ENCODE measurements at regions not wholly inside any gene's neighbourhood (a gene's known extent, or its start where the extent isn't known, plus 50 kb on each side); places are given as distances from the start of the nearest gene placed in this dataset.

DNA sequence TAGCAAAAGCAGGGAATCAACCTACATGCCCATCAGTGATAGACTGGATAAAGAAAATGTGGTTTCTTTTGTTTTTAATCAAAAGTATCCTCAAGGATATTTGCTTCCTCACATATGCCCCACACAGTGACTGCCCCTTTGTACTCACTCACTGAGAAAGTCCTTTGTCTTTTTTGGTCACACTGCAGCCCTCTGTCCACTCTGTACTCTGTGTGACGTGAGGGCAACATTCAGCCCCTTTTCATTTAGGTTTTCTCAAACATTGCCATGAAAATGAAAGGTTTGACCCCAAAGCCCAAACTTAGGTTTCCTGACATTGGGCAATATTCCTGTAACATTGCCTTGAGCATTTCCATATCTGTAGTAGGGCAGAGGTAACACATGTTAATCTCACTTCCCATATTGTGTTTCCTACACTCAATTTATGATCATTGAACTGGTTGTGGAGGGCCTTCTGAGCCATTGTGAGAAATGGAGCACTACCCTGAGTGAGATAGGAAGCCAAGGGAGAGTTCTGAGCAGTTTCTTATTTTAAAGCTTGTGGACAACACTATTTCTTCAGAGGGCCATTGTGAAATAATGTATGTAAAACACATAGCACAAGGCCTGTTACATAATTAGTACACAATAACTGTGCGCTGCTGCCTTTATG, 501.9 kb upstream of the C1orf87 start:
- H3K4me3 Mint-ChIP-seq, result no peak overlapping the region
- no peaks in the 10 kb centered on the region for H3K9me3 Mint-ChIP-seq
- no peaks in the 10 kb centered on the region for H3K27me3 Mint-ChIP-seq (ENCODE audit: low read depth)
- no peaks in the 10 kb centered on the region for H3K36me3 Mint-ChIP-seq (ENCODE audit: low read depth)
- H3K27ac Mint-ChIP-seq, result no peak overlapping the region
- no peaks in the 10 kb centered on the region for H3K4me1 Mint-ChIP-seq (ENCODE audit: low read depth)

DNA sequence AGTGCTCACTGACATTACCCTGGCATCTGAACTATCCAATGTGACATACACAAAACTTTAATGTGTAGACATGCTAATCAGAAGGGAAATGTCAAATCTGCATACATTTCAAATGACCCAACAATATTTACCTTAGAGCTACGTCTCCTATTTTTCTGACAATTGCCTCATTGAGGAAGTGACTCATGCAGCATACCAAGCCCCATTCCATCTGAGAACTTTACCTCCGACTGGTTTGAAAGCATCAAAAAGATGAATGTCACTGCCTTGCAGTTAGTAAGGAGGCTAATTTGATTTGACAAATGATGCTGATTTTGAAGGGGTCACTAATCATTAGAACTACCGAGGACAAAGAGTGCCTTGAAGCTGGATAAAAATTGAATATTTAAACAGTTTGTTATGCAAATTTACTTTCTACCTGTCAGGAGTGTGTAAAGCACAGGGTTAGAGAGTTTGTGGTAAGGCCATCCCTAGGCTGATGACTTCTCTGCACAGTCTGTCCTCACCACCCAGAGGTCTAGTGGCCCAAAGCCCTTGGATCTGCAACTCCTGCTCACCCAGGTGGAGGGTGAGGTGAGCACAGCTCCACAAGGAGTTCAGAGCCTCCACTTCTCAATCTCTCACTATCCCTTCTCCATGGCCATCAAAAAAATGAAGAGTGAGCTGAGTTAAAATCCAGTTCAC, 500.3 kb upstream of the C1orf87 start:
- no peak overlapping the region for H3K4me3 Mint-ChIP-seq
- H3K27ac Mint-ChIP-seq, result no peak overlapping the region
- H3K27me3 Mint-ChIP-seq (ENCODE audit: low read depth), result no peaks in the 10 kb centered on the region
- no peaks in the 10 kb centered on the region for H3K9me3 Mint-ChIP-seq
- H3K36me3 Mint-ChIP-seq (ENCODE audit: low read depth), result no peaks in the 10 kb centered on the region
- H3K4me1 Mint-ChIP-seq (ENCODE audit: low read depth), result no peaks in the 10 kb centered on the region

DNA sequence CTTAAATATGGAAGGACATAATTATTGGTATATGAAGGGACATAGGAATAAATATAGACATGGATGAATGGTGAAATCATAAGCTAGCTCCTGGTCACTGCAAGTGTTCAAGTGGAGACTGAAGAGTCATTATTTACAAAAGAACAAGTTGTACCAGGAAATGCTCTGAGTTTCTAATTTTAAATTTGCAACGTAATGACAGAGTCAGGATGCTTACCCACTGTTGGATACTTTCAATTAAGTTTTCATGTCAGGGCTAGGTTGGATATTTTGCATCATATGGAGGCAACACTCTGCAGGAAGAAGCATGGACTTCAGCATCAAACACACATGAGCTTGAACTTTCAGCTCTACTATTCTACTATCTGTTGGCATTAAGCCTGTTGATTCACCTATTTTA, 499.6 kb upstream of the C1orf87 start:
- no peaks in the 10 kb centered on the region for H3K36me3 Mint-ChIP-seq (ENCODE audit: low read depth)
- no peaks in the 10 kb centered on the region for H3K9me3 Mint-ChIP-seq
- no peaks in the 10 kb centered on the region for H3K27me3 Mint-ChIP-seq (ENCODE audit: low read depth)
- no peaks in the 10 kb centered on the region for H3K4me1 Mint-ChIP-seq (ENCODE audit: low read depth)
- no peak overlapping the region for H3K4me3 Mint-ChIP-seq
- no peak overlapping the region for H3K27ac Mint-ChIP-seq

DNA sequence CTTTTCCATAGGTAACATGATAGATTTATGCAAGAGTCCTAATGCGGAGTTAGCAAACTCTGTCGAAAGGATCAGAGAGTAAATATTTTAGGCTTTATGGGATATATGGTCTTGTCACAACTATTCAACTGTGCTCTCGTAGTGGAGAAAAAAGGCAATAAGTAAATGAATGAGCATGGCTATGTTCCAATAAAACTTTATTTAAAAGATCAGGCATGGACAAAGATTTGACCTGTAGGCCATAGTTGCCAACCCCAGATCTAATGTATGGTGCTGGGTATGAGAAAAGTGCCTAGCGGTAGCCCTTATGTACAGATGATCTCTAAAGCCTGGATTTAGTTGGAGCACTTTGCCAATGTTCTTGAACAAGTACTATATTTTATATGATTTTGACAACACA, 498.8 kb upstream of the C1orf87 start:
- no peaks in the 10 kb centered on the region for H3K27me3 Mint-ChIP-seq (ENCODE audit: low read depth)
- no peaks in the 10 kb centered on the region for H3K36me3 Mint-ChIP-seq (ENCODE audit: low read depth)
- H3K27ac Mint-ChIP-seq, result no peak overlapping the region
- H3K4me3 Mint-ChIP-seq, result no peak overlapping the region
- no peaks in the 10 kb centered on the region for H3K9me3 Mint-ChIP-seq
- no peaks in the 10 kb centered on the region for H3K4me1 Mint-ChIP-seq (ENCODE audit: low read depth)

DNA sequence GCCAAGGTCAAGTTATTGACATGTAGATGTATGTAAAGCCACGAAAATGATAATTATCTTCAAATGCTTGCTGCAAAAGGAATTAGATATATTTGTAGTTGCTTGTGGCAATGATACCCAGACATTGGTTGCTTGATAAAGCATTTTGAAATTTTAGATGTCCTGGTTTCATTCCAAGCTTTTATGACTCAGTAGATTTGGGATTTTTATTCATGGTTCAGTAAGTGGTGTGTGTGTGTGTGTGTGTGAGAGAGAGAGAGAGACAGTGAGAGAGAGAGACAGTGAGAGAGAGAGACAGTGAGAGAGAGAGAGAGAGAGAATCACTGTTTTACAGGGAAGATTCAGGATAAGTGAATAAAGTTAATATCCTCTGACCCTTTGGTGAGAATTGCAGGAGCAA, 498.2 kb upstream of the C1orf87 start:
- no peak overlapping the region for H3K27ac Mint-ChIP-seq
- no peaks in the 10 kb centered on the region for H3K36me3 Mint-ChIP-seq (ENCODE audit: low read depth)
- no peak overlapping the region for H3K4me3 Mint-ChIP-seq
- no peaks in the 10 kb centered on the region for H3K27me3 Mint-ChIP-seq (ENCODE audit: low read depth)
- H3K4me1 Mint-ChIP-seq (ENCODE audit: low read depth), result no peaks in the 10 kb centered on the region
- H3K9me3 Mint-ChIP-seq, result no peaks in the 10 kb centered on the region

DNA sequence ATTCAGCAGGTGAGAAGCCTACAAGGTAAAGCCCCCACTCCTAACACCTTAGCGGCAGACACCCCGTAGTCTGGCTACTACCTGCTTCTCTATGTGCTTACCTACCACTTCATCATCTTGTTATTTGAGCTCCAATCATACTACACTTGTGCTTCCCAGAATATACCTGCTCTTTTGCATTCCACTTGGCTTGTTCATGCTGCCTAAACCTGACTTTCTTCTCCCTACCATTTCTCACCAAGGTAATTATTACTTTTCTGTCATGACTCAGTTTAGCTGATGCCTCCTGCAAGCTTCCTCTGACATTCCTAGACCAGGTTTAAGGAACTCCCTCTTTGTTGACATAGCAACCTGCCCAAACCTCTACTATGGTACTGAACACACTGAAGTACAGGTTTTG, 495.6 kb upstream of the C1orf87 start:
- no peak overlapping the region for H3K27ac Mint-ChIP-seq
- no peaks in the 10 kb centered on the region for H3K27me3 Mint-ChIP-seq (ENCODE audit: low read depth)

DNA sequence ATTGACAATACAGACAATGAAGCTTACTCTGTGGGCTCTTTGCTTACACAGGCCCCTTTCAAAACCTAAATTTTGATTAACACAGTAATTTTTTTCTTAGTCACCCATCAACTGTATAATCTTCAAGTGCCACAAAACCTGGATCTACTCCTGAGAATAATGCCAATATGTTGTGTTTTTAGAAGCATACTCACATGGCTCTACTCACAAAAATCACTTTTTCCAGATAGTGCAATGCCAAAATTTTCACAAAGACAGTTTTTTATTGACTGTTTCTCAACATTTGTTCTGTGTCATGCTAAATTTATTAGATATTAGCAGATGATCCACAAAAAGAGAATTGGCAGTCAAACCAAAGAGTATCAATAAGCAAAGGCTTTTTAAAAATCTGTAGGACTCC, 493.7 kb upstream of the C1orf87 start:
- no peaks in the 10 kb centered on the region for H3K4me1 Mint-ChIP-seq (ENCODE audit: low read depth)
- H3K9me3 Mint-ChIP-seq, result no peaks in the 10 kb centered on the region
- no peaks in the 10 kb centered on the region for H3K27me3 Mint-ChIP-seq (ENCODE audit: low read depth)
- H3K36me3 Mint-ChIP-seq (ENCODE audit: low read depth), result no peaks in the 10 kb centered on the region
- no peak overlapping the region for H3K27ac Mint-ChIP-seq
- H3K4me3 Mint-ChIP-seq, result no peak overlapping the region

More for the DNA sequence above, 495.6 kb upstream of the C1orf87 start:
- H3K36me3 Mint-ChIP-seq (ENCODE audit: low read depth), result no peaks in the 10 kb centered on the region
- H3K9me3 Mint-ChIP-seq, result no peaks in the 10 kb centered on the region
- no peaks in the 10 kb centered on the region for H3K4me1 Mint-ChIP-seq (ENCODE audit: low read depth)
- no peak overlapping the region for H3K4me3 Mint-ChIP-seq

DNA sequence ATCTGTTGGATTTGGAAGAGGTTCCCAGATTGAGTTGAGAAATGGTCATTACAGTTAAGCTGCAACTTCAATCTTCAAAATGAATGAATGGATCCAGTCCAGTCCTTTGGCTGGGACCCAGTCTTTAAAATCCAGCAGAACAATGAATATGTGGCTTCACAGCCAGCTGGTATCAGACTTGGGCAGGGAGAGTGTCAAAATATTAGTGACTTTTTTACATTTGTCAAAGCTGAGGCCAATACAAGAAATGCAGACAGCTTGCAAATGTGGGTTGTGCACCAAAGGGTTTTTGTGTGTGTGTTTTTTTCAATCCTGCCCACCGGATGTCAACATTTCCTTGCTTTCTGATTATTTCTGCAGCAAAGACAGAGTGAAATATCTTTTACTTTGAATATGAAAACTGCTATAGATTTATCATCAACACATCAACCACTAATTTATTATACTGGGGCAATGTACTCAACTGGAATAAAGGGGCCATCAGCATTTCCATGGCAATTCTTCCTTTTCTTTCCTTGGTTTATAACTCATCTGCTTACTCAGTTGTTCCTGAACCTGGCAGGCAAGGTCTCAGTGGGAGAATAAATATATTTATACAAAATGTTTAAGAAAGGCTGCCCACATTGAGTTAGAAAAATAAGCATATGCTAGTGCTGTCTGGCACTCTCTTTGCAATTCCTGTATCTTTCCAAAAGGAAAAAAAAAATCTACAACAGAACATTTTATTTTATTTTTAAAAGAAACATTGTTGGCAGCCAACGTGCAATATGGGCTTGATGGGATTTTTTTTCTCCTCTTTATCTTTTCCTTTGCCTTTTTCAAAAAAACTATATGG, 491.6 kb upstream of the C1orf87 start:
- no peaks in the 10 kb centered on the region for H3K36me3 Mint-ChIP-seq (ENCODE audit: low read depth)
- no peaks in the 10 kb centered on the region for H3K4me1 Mint-ChIP-seq (ENCODE audit: low read depth)
- no peaks in the 10 kb centered on the region for H3K27me3 Mint-ChIP-seq (ENCODE audit: low read depth)
- H3K4me3 Mint-ChIP-seq, result no peak overlapping the region
- no peak overlapping the region for H3K27ac Mint-ChIP-seq
- peaks cover 3% of the 10 kb centered on the region for H3K9me3 Mint-ChIP-seq

DNA sequence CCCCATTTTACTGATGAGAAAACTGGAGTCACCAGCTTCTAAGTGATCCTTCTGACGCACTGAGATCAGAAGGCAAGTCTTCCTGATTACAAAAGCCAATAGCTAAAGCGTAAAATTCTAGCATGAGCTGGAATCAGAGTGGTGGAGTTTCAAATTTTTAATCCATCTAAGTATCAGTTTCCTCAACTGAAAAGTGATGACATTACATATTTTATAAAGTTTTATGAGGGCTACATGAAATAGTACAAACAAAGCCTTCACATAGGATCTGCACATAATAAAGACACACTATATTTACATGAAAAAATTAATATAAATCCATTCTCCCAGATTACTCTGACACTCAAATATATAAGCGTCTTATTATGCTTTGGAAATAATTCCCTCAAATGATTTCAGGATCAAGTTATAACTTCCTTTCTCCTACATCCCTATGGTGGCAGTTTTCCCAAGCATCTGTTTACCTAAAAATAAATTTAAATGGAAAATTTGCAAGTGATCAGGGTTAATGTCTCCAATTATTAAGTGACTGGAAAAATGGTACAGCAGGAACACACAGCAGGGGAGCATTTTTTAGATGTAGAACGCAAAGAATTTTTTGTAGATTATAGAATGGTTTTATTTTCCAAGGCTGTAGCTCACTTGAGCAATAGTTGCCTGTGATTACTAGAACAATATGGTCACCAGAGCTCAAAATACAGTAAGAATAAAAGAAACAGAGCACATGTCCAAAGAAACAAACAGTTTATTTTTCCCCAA, 490.4 kb upstream of the C1orf87 start:
- H3K27me3 Mint-ChIP-seq (ENCODE audit: low read depth), result no peaks in the 10 kb centered on the region
- no peak overlapping the region for H3K4me3 Mint-ChIP-seq
- H3K9me3 Mint-ChIP-seq, result peaks cover 3% of the 10 kb centered on the region
- no peaks in the 10 kb centered on the region for H3K4me1 Mint-ChIP-seq (ENCODE audit: low read depth)
- no peaks in the 10 kb centered on the region for H3K36me3 Mint-ChIP-seq (ENCODE audit: low read depth)
- no peak overlapping the region for H3K27ac Mint-ChIP-seq

DNA sequence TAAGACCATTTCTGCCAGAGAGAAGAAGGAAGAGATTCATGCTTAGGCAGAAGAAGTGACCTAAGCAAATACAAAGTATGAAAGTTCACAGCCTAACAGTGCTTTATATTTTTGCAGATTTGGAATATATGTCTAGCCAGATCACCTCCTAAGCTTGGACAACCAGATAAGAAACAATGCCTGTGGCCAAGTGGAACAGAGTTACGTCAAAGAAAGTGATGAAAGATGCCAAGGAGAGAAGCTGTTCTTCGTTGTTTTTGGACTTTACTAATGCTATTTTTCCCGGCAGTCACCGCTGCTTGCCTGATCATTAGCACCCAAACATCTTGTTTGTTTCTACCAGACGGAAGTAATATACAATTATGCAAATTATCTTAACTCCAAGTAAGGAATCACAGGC, 489.2 kb upstream of the C1orf87 start:
- H3K36me3 Mint-ChIP-seq (ENCODE audit: low read depth), result no peaks in the 10 kb centered on the region
- no peaks in the 10 kb centered on the region for H3K27me3 Mint-ChIP-seq (ENCODE audit: low read depth)
- peaks cover 3% of the 10 kb centered on the region for H3K9me3 Mint-ChIP-seq
- H3K4me3 Mint-ChIP-seq, result no peak overlapping the region
- no peak overlapping the region for H3K27ac Mint-ChIP-seq
- H3K4me1 Mint-ChIP-seq (ENCODE audit: low read depth), result no peaks in the 10 kb centered on the region

DNA sequence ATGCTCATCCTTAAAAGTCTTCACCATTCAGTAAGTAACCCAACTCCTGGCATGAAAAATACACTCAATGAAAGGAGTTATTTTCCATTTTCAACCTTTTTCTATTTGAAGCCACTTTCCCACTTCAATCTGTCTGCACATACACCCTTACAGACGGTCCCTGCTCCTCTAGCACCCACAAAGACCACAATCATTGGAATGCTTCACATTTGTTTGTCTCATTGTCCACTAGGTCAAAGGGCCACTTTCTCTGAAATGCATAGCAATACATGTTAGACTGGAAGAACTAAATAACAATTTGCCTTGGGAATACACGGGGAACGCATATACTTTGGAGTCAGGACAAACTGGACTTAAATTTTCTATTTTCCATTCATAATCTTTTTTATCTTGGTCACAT, 487.1 kb upstream of the C1orf87 start:
- no peak overlapping the region for H3K4me3 Mint-ChIP-seq
- peaks cover 3% of the 10 kb centered on the region for H3K9me3 Mint-ChIP-seq
- H3K27me3 Mint-ChIP-seq (ENCODE audit: low read depth), result no peaks in the 10 kb centered on the region
- no peak overlapping the region for H3K27ac Mint-ChIP-seq
- H3K4me1 Mint-ChIP-seq (ENCODE audit: low read depth), result no peaks in the 10 kb centered on the region
- no peaks in the 10 kb centered on the region for H3K36me3 Mint-ChIP-seq (ENCODE audit: low read depth)

DNA sequence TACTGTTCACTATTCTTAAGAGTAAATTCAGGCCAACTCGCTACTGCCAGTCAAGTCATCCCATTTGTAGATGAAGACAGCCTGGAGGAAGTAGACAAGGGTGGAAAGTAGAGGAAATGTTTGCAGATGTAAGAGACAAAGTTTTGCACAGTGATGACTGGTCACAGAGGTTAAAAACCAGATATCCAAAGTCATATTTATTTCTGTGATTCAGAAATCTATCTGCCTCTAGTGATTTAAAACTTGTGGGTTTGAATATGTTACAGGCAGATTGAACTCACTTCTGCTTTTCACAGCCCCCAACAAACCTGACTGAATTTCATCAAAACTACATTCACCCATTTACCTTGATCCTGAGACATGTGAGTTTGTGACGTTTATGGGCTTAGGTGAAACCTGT, 484.7 kb upstream of the C1orf87 start:
- Mint-ChIP-seq H3K4me3 (no peak overlapping the region), H3K36me3 (ENCODE audit: low read depth) (no peaks in the 10 kb centered on the region), H3K9me3 (peaks cover 3% of the 10 kb centered on the region), H3K27ac (no peak overlapping the region), H3K4me1 (ENCODE audit: low read depth) (no peaks in the 10 kb centered on the region), H3K27me3 (ENCODE audit: low read depth) (no peaks in the 10 kb centered on the region)

DNA sequence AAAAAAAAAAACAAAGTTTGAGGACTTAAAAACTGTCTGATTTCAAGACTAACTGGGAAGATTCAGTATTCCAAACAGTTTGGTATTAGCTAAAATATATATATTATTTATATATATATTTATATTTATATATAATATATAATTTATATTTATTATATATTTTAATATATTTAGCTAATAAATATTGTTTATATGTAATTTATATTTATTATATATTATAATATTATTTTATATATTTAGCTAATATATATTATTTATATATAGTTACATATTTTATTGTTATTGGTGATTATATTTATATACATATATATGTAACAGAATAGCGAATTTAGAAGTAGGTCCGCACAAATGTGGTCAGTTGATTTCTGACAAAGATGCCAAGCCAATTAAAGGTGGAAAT, 480.2 kb upstream of the C1orf87 start:
- Mint-ChIP-seq H3K36me3 (ENCODE audit: low read depth) (no peaks in the 10 kb centered on the region), H3K27ac (no peak overlapping the region), H3K4me3 (no peak overlapping the region), H3K4me1 (ENCODE audit: low read depth) (no peaks in the 10 kb centered on the region), H3K9me3 (no peaks in the 10 kb centered on the region), H3K27me3 (ENCODE audit: low read depth) (no peaks in the 10 kb centered on the region)

DNA sequence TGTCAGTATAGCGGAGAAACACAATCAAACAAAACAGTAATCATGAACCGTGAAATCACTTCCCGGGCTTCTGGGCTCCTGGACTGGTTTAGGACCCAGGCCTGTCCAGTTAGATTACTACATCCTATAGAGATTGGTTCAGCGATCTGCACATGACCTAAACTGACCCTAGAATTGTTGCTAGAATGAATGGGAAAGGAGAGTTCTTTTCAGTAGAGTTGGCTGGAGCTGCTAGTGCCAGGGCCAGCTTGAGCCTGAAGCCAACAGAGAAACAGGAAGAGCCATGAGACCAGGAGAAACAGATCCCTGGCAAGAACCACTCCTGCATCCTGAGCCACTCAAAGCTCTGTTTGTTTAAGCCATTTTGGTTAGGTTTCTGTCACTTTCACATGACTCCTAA, 474.3 kb upstream of the C1orf87 start:
- H3K4me3 Mint-ChIP-seq, result no peak overlapping the region
- no peak overlapping the region for H3K27ac Mint-ChIP-seq
- no peaks in the 10 kb centered on the region for H3K36me3 Mint-ChIP-seq (ENCODE audit: low read depth)
- H3K9me3 Mint-ChIP-seq, result no peaks in the 10 kb centered on the region
- no peaks in the 10 kb centered on the region for H3K27me3 Mint-ChIP-seq (ENCODE audit: low read depth)
- no peaks in the 10 kb centered on the region for H3K4me1 Mint-ChIP-seq (ENCODE audit: low read depth)

Data from T-helper 1 cell treated with Interleukin-12 subunit alpha and Interleukin-12 subunit beta and Interleukin-4 antibody, amounts not matched to agents 30 μg/mL and 1 μg/mL, for 36 hours (primary cell).